ENCODE measurements at regions not wholly inside any gene's neighbourhood (a gene's known extent, or its start where the extent isn't known, plus 50 kb on each side); places are given as distances from the start of the nearest gene placed in this dataset.

GRCh38 chr4:30912098-30912714, 192.0 kb downstream of the PCDH7 start:
- Histone ChIP-seq H3K56ac (replicated peaks; ENCODE audit: insufficient read length, low read depth, low read length) (no peak overlapping the region), H2BK5ac (ENCODE audit: low read depth, low read length) (no peak overlapping the region), H3K4me1 (replicated peaks in 1 of 4; ENCODE audit: control insufficient read depth in 3 of 4, insufficient read depth in 4 of 4, low read length in 3 of 4) (peaks cover 0 to 5% (median 0%) of the 10 kb centered on the region in 4 experiments; a peak in 2 of 7 replicates), H3K9ac (replicated peaks in 1 of 4; ENCODE audit: extremely low read depth in 1 of 4, low read depth in 3 of 4, low read length in 3 of 4) (no peak overlapping the region), H3K18ac (ENCODE audit: extremely low read depth, low read length) (no peak overlapping the region), H4K5ac (ENCODE audit: insufficient read length, low read depth, low read length) (no peak overlapping the region), H3K27ac (ENCODE audit: low read depth, low read length) (no peak overlapping the region), H2AK5ac (ENCODE audit: low read depth, low read length) (no peak overlapping the region), H4K8ac (ENCODE audit: extremely low read depth, insufficient read depth, low read length) (no peak overlapping the region), H3K79me2 (ENCODE audit: control insufficient read depth in 1 of 2, insufficient read depth in 2 of 2, low read length in 2 of 2) (no peaks in the 10 kb centered on the region), H2AFZ (ENCODE audit: low read length) (no peak overlapping the region), H4K20me1 (replicated peaks in 1 of 2; ENCODE audit: control insufficient read depth in 1 of 2, insufficient read depth in 2 of 2, low read length in 2 of 2) (no peaks in the 10 kb centered on the region), H3K4me2 (ENCODE audit: insufficient read depth in 1 of 2, low read depth in 2 of 2, low read length in 2 of 2) (no peak overlapping the region), H3K23ac (ENCODE audit: insufficient read length) (no peak overlapping the region), H3K23me2 (ENCODE audit: low read depth, low read length) (no peaks in the 10 kb centered on the region), H2BK20ac (ENCODE audit: low read length) (no peak overlapping the region), H4K91ac (replicated peaks; ENCODE audit: insufficient read length, low read length) (no peak overlapping the region), H3K36me3 (ENCODE audit: control insufficient read depth in 2 of 4, insufficient read depth in 4 of 4, low read length in 3 of 4) (no peaks in the 10 kb centered on the region), H3K27me3 (replicated peaks in 1 of 4; ENCODE audit: control insufficient read depth in 3 of 4, extremely low read depth in 1 of 4, insufficient read depth in 3 of 4, low read length in 3 of 4) (no peaks in the 10 kb centered on the region), H2BK12ac (ENCODE audit: low read depth, low read length) (no peak overlapping the region), H3K4me3 (ENCODE audit: extremely low read depth in 1 of 4, insufficient read depth in 2 of 4, low read depth in 3 of 4, low read length in 4 of 4) (no peak overlapping the region), H3K9me3 (ENCODE audit: insufficient read depth in 2 of 2, low read depth in 1 of 2, low read length in 1 of 2) (no peaks in the 10 kb centered on the region), H2BK15ac (ENCODE audit: low read length) (no peak overlapping the region), H3K79me1 (ENCODE audit: low read depth, low read length) (no peaks in the 10 kb centered on the region), H2BK120ac (replicated peaks; ENCODE audit: low read depth, low read length) (no peak overlapping the region), H3K4ac (replicated peaks; ENCODE audit: insufficient read length, low read depth, low read length) (no peak overlapping the region), H3K14ac (ENCODE audit: insufficient read length) (no peak overlapping the region)
- TF ChIP-seq BRCA1 (IDR thresholded peaks at IDR 0.05; ENCODE audit: low read depth, low read length) (no peak), YY1 (IDR thresholded peaks at IDR 0.05; ENCODE audit: low read depth, low read length) (no peak), TEAD4 (IDR thresholded peaks at IDR 0.05; ENCODE audit: low read depth, low read length) (no peak)
- WGBS, 2 experiments (ENCODE audit: extremely low coverage in 1 of 2, insufficient coverage in 1 of 2, insufficient read length in 1 of 2, insufficient replicate concordance in 2 of 2, low coverage in 1 of 2, low lambda C conversion rate in 2 of 2, missing lambda C conversion rate in 1 of 2), result 75% methylated on average over 1 of the region's 1 CpG; no CpG with 5 or more reads in 1 of the 2 experiments
- POLR2A ChIA-PET (ENCODE audit: partially characterized antibody), result no interaction called here
- FAIRE-seq (no peak), DNase-seq (ENCODE audit: low read depth in 1 of 2, low spot score in 2 of 2) (no peak)
- CTCF ChIA-PET (ENCODE audit: partially characterized antibody), result no interaction called here
